ENCODE measurements at regions not wholly inside any gene's neighbourhood (a gene's known extent, or its start where the extent isn't known, plus 50 kb on each side); places are given as distances from the start of the nearest gene placed in this dataset.
A peak's percentile ranks its signal among the peaks of the same experiment; 100 is the strongest.

GRCh38 chrX:131633285-131633917 is 89.5 kb downstream of the OR13H1 start:
- H3K4me1 ChIP-seq (ENCODE audit: control insufficient read depth, insufficient read depth, low read length): no peaks in the 10 kb centered on the region
- H3K9me3 ChIP-seq (ENCODE audit: control insufficient read depth, insufficient read depth, low read depth, low read length): no peaks in the 10 kb centered on the region; the same call in 1 of the 2 replicates
- no peak overlapping the region for H3K4me3 ChIP-seq (ENCODE audit: low read depth, low read length)
- POLR2A ChIA-PET: no interaction called here
- no peak overlapping the region for H3K27ac ChIP-seq (ENCODE audit: extremely low read depth, low read depth, low read length)
- no peaks in the 10 kb centered on the region for H3K36me3 ChIP-seq (ENCODE audit: control insufficient read depth in 2 of 2, insufficient read depth in 1 of 2, low read length in 2 of 2)
- CTCF ChIA-PET: interaction anchor here (0.6 to 2.5 kb wide), 19 partner anchors 8 to 1997 kb away, joined by 3 to 22 read pairs (median 3); no protein-coding TSS in a partner anchor
- no peak for TF ChIP-seq ZFP3 (tag by site-specific recombination; IDR thresholded peaks at IDR 0.05; ENCODE audit: low read depth)
- TF ChIP-seq FEZF1 (tag by site-specific recombination; IDR thresholded peaks at IDR 0.05): no peak
- 0 out of 2 replicates have a peak, but pooled peaks have one; percentile 11 for TF ChIP-seq PRDM1 (tag by site-specific recombination; IDR thresholded peaks at IDR 0.05)
- TF ChIP-seq ZNF175 (tag by site-specific recombination; IDR thresholded peaks at IDR 0.05): no peak
- TF ChIP-seq ZNF19 (tag by site-specific recombination; IDR thresholded peaks at IDR 0.05; ENCODE audit: low read depth): no peak
- TF ChIP-seq ZNF785 (tag by site-specific recombination; IDR thresholded peaks at IDR 0.05): no peak
- TF ChIP-seq CTCF (tag by site-specific recombination; IDR thresholded peaks at IDR 0.05): peak; percentile 69; the same call in 1 of the 2 replicates
- TF ChIP-seq ZNF37A (tag by site-specific recombination; IDR thresholded peaks at IDR 0.05): no peak
- TF ChIP-seq ZNF146 (tag by site-specific recombination; IDR thresholded peaks at IDR 0.05): no peak
- no peak for TF ChIP-seq SP7 (tag by site-specific recombination; IDR thresholded peaks at IDR 0.05)
- TF ChIP-seq ZNF121 (tag by site-specific recombination; IDR thresholded peaks at IDR 0.05): no peak
- TF ChIP-seq ZNF654 (tag by site-specific recombination; IDR thresholded peaks at IDR 0.05; ENCODE audit: low read depth): peak; percentile 98
- no peak for TF ChIP-seq ZNF280D (tag by site-specific recombination; IDR thresholded peaks at IDR 0.05)
- no peak for TF ChIP-seq ZNF16 (tag by site-specific recombination; IDR thresholded peaks at IDR 0.05; ENCODE audit: low read depth)
- no peak for TF ChIP-seq TRIM28 (IDR thresholded peaks at IDR 0.05; ENCODE audit: borderline replicate concordance, low read length)
- no peak for TF ChIP-seq ZSCAN4 (tag by site-specific recombination; IDR thresholded peaks at IDR 0.05)
- no peak for TF ChIP-seq BCL6B (tag by site-specific recombination; IDR thresholded peaks at IDR 0.05)
- TF ChIP-seq ZNF639 (tag by site-specific recombination; IDR thresholded peaks at IDR 0.05): no peak
- TF ChIP-seq ZSCAN30 (tag by site-specific recombination; IDR thresholded peaks at IDR 0.05): 0 out of 2 replicates have a peak, but pooled peaks have one; percentile 24
- no peak for TF ChIP-seq SETDB1 (IDR thresholded peaks at IDR 0.05; ENCODE audit: insufficient read length, low read length)
- no peak for TF ChIP-seq ZNF140 (tag by site-specific recombination; IDR thresholded peaks at IDR 0.05)
- no peak for TF ChIP-seq ZNF701 (tag by site-specific recombination; IDR thresholded peaks at IDR 0.05)
- no peak for TF ChIP-seq ZNF596 (tag by site-specific recombination; IDR thresholded peaks at IDR 0.05)
- TF ChIP-seq ZNF777 (tag by site-specific recombination; IDR thresholded peaks at IDR 0.05; ENCODE audit: borderline replicate concordance): no peak
- TF ChIP-seq TSHZ1 (tag by site-specific recombination; IDR thresholded peaks at IDR 0.05; ENCODE audit: borderline replicate concordance): no peak
- TF ChIP-seq ZNF266 (tag by site-specific recombination; IDR thresholded peaks at IDR 0.05; ENCODE audit: low read depth): no peak
- TF ChIP-seq ZNF791 (tag by site-specific recombination; IDR thresholded peaks at IDR 0.05): no peak

Data from HEK293 (cell line).